PC-3 (cell line): ENCODE measurements at regions not wholly inside any gene's neighbourhood (a gene's known extent, or its start where the extent isn't known, plus 50 kb on each side); places are given as distances from the start of the nearest gene placed in this dataset.
A peak's percentile ranks its signal among the peaks of the same experiment; 100 is the strongest.

Experiments used
- ATAC-seq: fragments of 200-7000 bp; cut with Tn5 transposase; 2 replicates; pipeline ENCODE4 v1.9.1; 2020; ENCODE audit warnings: mild to moderate bottlenecking, moderate library complexity
- BruUV-seq: library from RNA; stranded (reverse); fragments of 400-500 nt; replicated peaks from 2 replicates; lab custom pipeline; 2021; lab: Mats Ljungman, UMichigan
- CTCF ChIA-PET: fragments of 300-600 bp; sonication (Branson Sonifier 250); formaldehyde crosslinking; loops from one replicate; lab custom pipeline; 2022; ENCODE audit warnings: antibody characterized with exemption; lab: Charles Lee
- POLR2A ChIA-PET: fragments of 300-600 bp; sonication (Branson Sonifier 250); formaldehyde crosslinking; loops from one replicate; lab custom pipeline; 2022; ENCODE audit warnings: antibody characterized with exemption; ENCODE audit not compliant: unreplicated experiment; lab: Charles Lee
- DNase-seq: peaks from one replicate; pipeline ENCODE4 v3.0.0-alpha.2; 2015
- H2AFZ ChIP-seq: fragments of 300-600 bp; sonication (generic); 2 replicates; pipeline ENCODE4 v1.6.0; 2016; ENCODE audit warnings: antibody characterized with exemption, low read length
- H3F3A ChIP-seq: fragments of 300-600 bp; sonication (generic); one replicate; pipeline ENCODE4 v1.6.0; 2017; ENCODE audit warnings: antibody characterized with exemption, low read length, control low read depth, mild to moderate bottlenecking; ENCODE audit not compliant: unreplicated experiment
- H3K27ac ChIP-seq: fragments of 300-600 bp; sonication (generic); 2 replicates; pipeline ENCODE4 v1.5.1; 2016; ENCODE audit warnings: mild to moderate bottlenecking, low read length
- H3K27me3 ChIP-seq: fragments of 300-600 bp; sonication (generic); 2 replicates; pipeline ENCODE4 v1.6.1; 2016; ENCODE audit warnings: low read length, mixed read lengths
- H3K36me3 ChIP-seq: fragments of 300-600 bp; sonication (generic); 2 replicates; pipeline ENCODE4 v1.6.1; 2016; ENCODE audit warnings: low read depth, mixed run types, low read length, mixed read lengths
- H3K4me1 ChIP-seq: fragments of 300-600 bp; sonication (generic); 2 replicates; pipeline ENCODE4 v1.5.1; 2016; ENCODE audit warnings: low read length; ENCODE audit not compliant: insufficient read depth
- H3K4me2 ChIP-seq: fragments of 300-600 bp; sonication (generic); 2 replicates; pipeline ENCODE4 v1.6.0; 2016; ENCODE audit warnings: low read length
- H3K4me3 ChIP-seq: fragments of 300-600 bp; sonication (generic); 2 replicates; pipeline ENCODE4 v1.5.1; 2016; ENCODE audit warnings: mild to moderate bottlenecking, low read length, mixed read lengths
- H3K79me2 ChIP-seq: fragments of 300-600 bp; sonication (generic); 2 replicates; pipeline ENCODE4 v1.6.1; 2017; ENCODE audit warnings: low read length, mixed read lengths
- H3K9ac ChIP-seq: fragments of 300-600 bp; sonication (generic); 2 replicates; pipeline ENCODE4 v1.6.0; 2016; ENCODE audit warnings: mild to moderate bottlenecking, low read length
- H3K9me2 ChIP-seq: fragments of 300-600 bp; sonication (generic); replicated peaks from 2 replicates; pipeline ENCODE4 v1.6.1; 2016; ENCODE audit warnings: mixed run types, low read length, mixed read lengths
- H3K9me3 ChIP-seq: fragments of 300-600 bp; sonication (generic); 2 replicates; pipeline ENCODE4 v1.6.1; 2016; ENCODE audit warnings: low read length, mixed read lengths
- H4K20me1 ChIP-seq: fragments of 300-600 bp; sonication (generic); 2 replicates; pipeline ENCODE4 v1.6.1; 2016; ENCODE audit warnings: low read length, mixed read lengths
- EZH2 ChIP-seq: fragments of 300-600 bp; sonication (generic); IDR thresholded peaks from one replicate; pipeline ENCODE4 v1.6.1; 2017; ENCODE audit warnings: antibody characterized with exemption, mild to moderate bottlenecking, low read length; ENCODE audit not compliant: unreplicated experiment
- EZH2phosphoT487 ChIP-seq: fragments of 300-600 bp; sonication (generic); IDR thresholded peaks from 2 replicates; pipeline ENCODE4 v1.6.1; 2018; ENCODE audit warnings: mild to moderate bottlenecking, antibody characterized with exemption, low read length, borderline replicate concordance
- intact Hi-C: fragments of 100-400 bp; cut with micrococcal nuclease; formaldehyde crosslinking; loops from 2 replicates; pipeline ENCODE4 v1.9.0; 2023
- TF ChIP-seq, protein P1 (sequence below): fragments of 300-600 bp; sonication (generic); conservative IDR thresholded peaks from 2 replicates; pipeline ENCODE4 v1.5.1; 2017; ENCODE audit warnings: antibody characterized with exemption, low read depth, mild to moderate bottlenecking, low read length

DNA sequence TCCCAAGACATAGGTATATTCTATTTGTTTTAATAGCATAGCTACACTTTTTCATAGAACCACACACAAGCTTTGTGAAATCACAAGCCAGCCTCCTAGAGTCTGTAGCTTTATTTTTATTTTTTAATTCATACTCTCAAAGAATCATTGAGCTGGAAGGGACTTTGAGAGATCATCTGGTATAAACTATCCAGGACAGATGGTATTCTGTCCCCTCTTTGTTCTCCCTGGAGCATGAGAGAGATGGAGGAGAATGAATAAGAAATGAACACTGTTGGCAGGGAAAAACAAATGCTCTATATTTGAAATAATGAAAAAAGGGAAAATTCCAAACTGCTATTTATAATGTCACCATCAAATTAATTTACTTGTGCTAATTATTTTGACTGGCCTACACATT lies 338.7 kb upstream of the IL12A start:
- Histone ChIP-seq H3F3A (no peaks in the 10 kb centered on the region), H3K27me3 (no peaks in the 10 kb centered on the region), H2AFZ (no peak overlapping the region), H3K4me3 (no peak overlapping the region), H3K4me1 (peaks cover 25% of the 10 kb centered on the region), H3K4me2 (no peak overlapping the region), H4K20me1 (no peaks in the 10 kb centered on the region), H3K9ac (no peak overlapping the region), H3K9me3 (no peaks in the 10 kb centered on the region), H3K27ac (no peak overlapping the region), H3K79me2 (no peaks in the 10 kb centered on the region), H3K36me3 (no peaks in the 10 kb centered on the region), H3K9me2 (no peaks in the 10 kb centered on the region)
- CTCF ChIA-PET: no interaction called here
- no TSS peak for BruUV-seq
- no peak for DNase-seq
- no peak for ATAC-seq
- POLR2A ChIA-PET: interaction anchor here (0.6 kb wide), 1 partner anchor 155 kb away, joined by 5 read pairs; no protein-coding TSS in a partner anchor
- TF ChIP-seq, protein P1, sequence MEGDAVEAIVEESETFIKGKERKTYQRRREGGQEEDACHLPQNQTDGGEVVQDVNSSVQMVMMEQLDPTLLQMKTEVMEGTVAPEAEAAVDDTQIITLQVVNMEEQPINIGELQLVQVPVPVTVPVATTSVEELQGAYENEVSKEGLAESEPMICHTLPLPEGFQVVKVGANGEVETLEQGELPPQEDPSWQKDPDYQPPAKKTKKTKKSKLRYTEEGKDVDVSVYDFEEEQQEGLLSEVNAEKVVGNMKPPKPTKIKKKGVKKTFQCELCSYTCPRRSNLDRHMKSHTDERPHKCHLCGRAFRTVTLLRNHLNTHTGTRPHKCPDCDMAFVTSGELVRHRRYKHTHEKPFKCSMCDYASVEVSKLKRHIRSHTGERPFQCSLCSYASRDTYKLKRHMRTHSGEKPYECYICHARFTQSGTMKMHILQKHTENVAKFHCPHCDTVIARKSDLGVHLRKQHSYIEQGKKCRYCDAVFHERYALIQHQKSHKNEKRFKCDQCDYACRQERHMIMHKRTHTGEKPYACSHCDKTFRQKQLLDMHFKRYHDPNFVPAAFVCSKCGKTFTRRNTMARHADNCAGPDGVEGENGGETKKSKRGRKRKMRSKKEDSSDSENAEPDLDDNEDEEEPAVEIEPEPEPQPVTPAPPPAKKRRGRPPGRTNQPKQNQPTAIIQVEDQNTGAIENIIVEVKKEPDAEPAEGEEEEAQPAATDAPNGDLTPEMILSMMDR: no peak
- TF ChIP-seq EZH2 (no peak), EZH2phosphoT487 (no peak)
- intact Hi-C loops: no loop called here

DNA sequence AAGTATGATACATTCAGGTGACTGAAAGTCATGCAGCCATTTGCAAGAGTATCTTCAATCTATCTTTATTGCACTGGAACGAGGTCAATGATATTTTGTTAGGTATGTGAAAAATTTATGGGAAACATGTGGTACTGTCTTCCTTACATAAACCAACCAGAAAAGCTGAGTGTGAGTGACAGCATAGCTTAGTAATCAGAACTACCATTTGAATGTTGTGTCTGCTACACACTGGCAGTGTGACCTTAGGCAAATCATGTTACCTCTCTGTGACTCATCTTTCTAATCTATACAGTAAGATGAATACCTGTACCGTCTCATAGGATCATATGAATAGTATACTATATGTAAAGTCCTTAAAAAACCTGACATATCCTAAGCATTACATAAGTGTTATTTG lies 337.9 kb upstream of the IL12A start:
- Histone ChIP-seq H2AFZ (no peak overlapping the region), H3K9me2 (no peaks in the 10 kb centered on the region), H3K27ac (no peak overlapping the region), H4K20me1 (no peaks in the 10 kb centered on the region), H3F3A (no peaks in the 10 kb centered on the region), H3K4me1 (peaks cover 29% of the 10 kb centered on the region), H3K4me2 (no peak overlapping the region), H3K36me3 (no peaks in the 10 kb centered on the region), H3K27me3 (no peaks in the 10 kb centered on the region), H3K79me2 (no peaks in the 10 kb centered on the region), H3K9ac (no peak overlapping the region), H3K4me3 (no peak overlapping the region), H3K9me3 (no peaks in the 10 kb centered on the region)
- ChIA-PET POLR2A (no interaction called here), CTCF (no interaction called here)
- DNase-seq (peak; percentile 64), ATAC-seq (peak; percentile 26; the same call in 1 of the 2 replicates)
- no TSS peak for BruUV-seq
- intact Hi-C loops: no loop called here
- no peak for TF ChIP-seq EZH2phosphoT487
- TF ChIP-seq, protein P1: no peak
- TF ChIP-seq EZH2: no peak

DNA sequence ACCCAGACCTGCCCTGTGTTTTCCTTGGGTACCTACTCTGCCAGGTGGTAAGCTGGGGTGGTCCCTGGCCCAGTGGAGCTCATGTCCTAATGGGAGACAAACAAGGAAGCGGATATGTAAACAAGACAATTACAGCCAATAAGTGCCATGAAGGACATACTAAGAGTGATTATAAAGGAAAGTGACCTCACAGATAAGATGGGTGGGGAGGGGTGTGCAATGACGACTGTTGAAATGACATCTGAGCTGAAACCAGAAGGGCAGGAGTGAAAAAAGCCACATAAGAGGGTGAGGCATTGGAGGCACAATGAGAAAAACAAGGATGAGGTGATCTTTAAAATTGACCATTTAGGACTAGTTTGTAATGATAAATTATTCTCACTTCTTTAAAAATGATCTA lies 336.2 kb upstream of the IL12A start:
- Histone ChIP-seq H4K20me1 (no peaks in the 10 kb centered on the region), H3K27me3 (no peaks in the 10 kb centered on the region), H3K4me3 (no peak overlapping the region), H2AFZ (no peak overlapping the region), H3K9me2 (no peaks in the 10 kb centered on the region), H3K36me3 (no peaks in the 10 kb centered on the region), H3K79me2 (no peaks in the 10 kb centered on the region), H3K9ac (no peak overlapping the region), H3K9me3 (no peaks in the 10 kb centered on the region), H3F3A (no peaks in the 10 kb centered on the region), H3K27ac (no peak overlapping the region), H3K4me1 (peaks cover 29% of the 10 kb centered on the region), H3K4me2 (no peak overlapping the region)
- TF ChIP-seq EZH2 (no peak), EZH2phosphoT487 (no peak)
- TF ChIP-seq, protein P1: no peak
- no peak for ATAC-seq
- no TSS peak for BruUV-seq
- no peak for DNase-seq
- POLR2A ChIA-PET: no interaction called here
- intact Hi-C loops: no loop called here
- CTCF ChIA-PET: no interaction called here
